Panc1 (cell line): ENCODE measurements at regions not wholly inside any gene's neighbourhood (a gene's known extent, or its start where the extent isn't known, plus 50 kb on each side); places are given as distances from the start of the nearest gene placed in this dataset.

Experiments
- TF ChIP-seq, protein P1 (sequence below): fragments of 450-650 bp; IDR thresholded peaks from 2 replicates; pipeline ENCODE4 v1.5.1; 2017; ENCODE audit warnings: mild to moderate bottlenecking
- TF ChIP-seq, protein P2 (sequence below), 2 experiments: IDR thresholded peaks; 2 replicates each; pipeline ENCODE4 v1.6.1; 2011 to 2012; ENCODE audit warnings: low read depth in 2 of 2, control low read depth in 1 of 2, low read length in 1 of 2, mild to moderate bottlenecking in 1 of 2, moderate library complexity in 1 of 2; ENCODE audit not compliant: insufficient read depth in 1 of 2

DNA sequence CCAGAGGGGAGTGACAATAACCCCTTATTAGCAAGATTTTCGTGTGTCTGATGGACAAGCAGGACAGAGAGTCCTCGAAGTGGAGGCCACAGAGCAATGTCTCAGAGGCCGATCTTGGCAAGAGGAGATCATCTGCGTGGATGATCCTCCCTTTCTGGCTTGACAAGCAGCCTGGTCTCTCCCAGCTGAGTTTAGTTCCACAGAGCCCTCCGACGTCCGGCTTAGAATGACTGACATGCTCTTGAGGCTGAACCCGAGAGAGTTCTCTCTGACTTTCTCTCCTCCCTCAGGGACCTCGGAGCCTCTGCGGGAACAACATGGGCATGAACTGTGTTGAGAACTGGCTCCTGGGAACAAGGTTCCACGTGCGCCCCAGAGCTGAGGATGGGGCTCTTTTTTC is 180.7 kb upstream of the PFKP start:
- TF ChIP-seq, protein P1, sequence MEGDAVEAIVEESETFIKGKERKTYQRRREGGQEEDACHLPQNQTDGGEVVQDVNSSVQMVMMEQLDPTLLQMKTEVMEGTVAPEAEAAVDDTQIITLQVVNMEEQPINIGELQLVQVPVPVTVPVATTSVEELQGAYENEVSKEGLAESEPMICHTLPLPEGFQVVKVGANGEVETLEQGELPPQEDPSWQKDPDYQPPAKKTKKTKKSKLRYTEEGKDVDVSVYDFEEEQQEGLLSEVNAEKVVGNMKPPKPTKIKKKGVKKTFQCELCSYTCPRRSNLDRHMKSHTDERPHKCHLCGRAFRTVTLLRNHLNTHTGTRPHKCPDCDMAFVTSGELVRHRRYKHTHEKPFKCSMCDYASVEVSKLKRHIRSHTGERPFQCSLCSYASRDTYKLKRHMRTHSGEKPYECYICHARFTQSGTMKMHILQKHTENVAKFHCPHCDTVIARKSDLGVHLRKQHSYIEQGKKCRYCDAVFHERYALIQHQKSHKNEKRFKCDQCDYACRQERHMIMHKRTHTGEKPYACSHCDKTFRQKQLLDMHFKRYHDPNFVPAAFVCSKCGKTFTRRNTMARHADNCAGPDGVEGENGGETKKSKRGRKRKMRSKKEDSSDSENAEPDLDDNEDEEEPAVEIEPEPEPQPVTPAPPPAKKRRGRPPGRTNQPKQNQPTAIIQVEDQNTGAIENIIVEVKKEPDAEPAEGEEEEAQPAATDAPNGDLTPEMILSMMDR = no peak
- TF ChIP-seq, protein P2, sequence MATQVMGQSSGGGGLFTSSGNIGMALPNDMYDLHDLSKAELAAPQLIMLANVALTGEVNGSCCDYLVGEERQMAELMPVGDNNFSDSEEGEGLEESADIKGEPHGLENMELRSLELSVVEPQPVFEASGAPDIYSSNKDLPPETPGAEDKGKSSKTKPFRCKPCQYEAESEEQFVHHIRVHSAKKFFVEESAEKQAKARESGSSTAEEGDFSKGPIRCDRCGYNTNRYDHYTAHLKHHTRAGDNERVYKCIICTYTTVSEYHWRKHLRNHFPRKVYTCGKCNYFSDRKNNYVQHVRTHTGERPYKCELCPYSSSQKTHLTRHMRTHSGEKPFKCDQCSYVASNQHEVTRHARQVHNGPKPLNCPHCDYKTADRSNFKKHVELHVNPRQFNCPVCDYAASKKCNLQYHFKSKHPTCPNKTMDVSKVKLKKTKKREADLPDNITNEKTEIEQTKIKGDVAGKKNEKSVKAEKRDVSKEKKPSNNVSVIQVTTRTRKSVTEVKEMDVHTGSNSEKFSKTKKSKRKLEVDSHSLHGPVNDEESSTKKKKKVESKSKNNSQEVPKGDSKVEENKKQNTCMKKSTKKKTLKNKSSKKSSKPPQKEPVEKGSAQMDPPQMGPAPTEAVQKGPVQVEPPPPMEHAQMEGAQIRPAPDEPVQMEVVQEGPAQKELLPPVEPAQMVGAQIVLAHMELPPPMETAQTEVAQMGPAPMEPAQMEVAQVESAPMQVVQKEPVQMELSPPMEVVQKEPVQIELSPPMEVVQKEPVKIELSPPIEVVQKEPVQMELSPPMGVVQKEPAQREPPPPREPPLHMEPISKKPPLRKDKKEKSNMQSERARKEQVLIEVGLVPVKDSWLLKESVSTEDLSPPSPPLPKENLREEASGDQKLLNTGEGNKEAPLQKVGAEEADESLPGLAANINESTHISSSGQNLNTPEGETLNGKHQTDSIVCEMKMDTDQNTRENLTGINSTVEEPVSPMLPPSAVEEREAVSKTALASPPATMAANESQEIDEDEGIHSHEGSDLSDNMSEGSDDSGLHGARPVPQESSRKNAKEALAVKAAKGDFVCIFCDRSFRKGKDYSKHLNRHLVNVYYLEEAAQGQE (IDR thresholded peaks at IDR 0.05; ENCODE audit: insufficient read depth in 1 of 2, low read depth in 2 of 2, low read length in 1 of 2) = no peak
